GM10248 (cell line): ENCODE measurements at regions not wholly inside any gene's neighbourhood (a gene's known extent, or its start where the extent isn't known, plus 50 kb on each side); places are given as distances from the start of the nearest gene placed in this dataset.

Source experiments
- CTCF ChIA-PET: fragments of 300-600 bp; sonication (Branson Sonifier 250); formaldehyde crosslinking; extraction: SDS; loops from one replicate; lab custom pipeline; 2021; ENCODE audit warnings: antibody characterized with exemption; lab: Yijun Ruan, JAX
- POLR2A ChIA-PET: fragments of 350-650 bp; sonication (Branson Sonifier 250); formaldehyde crosslinking; extraction: SDS; loops from one replicate; lab custom pipeline; 2020; ENCODE audit warnings: antibody characterized with exemption; lab: Yijun Ruan, JAX
- DNase-seq: peaks from one replicate; pipeline ENCODE4 v3.0.0; 2012; ENCODE audit errors: extremely low spot score
- CTCF ChIP-seq: IDR thresholded peaks from 2 replicates; pipeline ENCODE4 v1.5.1; 2012; ENCODE audit warnings: mild to moderate bottlenecking, low read depth; ENCODE audit errors: extremely low read depth, missing control alignments, control extremely low read depth

GRCh38 chr1:187630653-187631380, 802.1 kb downstream of the PLA2G4A start:
- POLR2A ChIA-PET, result no interaction called here
- no peak for TF ChIP-seq CTCF
- no peak for DNase-seq
- CTCF ChIA-PET, result no interaction called here

- ChIA-PET POLR2A (no interaction called here), CTCF (no interaction called here)
- DNase-seq, result no peak
- no peak for TF ChIP-seq CTCF
Observed at GRCh38 chr1:187631381-187631675, 802.6 kb downstream of the PLA2G4A start.

GRCh38 chr1:187631984-187632383, 803.2 kb downstream of the PLA2G4A start:
- CTCF ChIA-PET, result no interaction called here
- TF ChIP-seq CTCF, result no peak
- no peak for DNase-seq
- POLR2A ChIA-PET, result no interaction called here

GRCh38 chr1:187634940-187635339, 806.2 kb downstream of the PLA2G4A start:
- ChIA-PET CTCF (no interaction called here), POLR2A (no interaction called here)
- no peak for TF ChIP-seq CTCF
- DNase-seq, result no peak

GRCh38 chr1:187638733-187639434, 810.1 kb downstream of the PLA2G4A start:
- DNase-seq, result no peak
- POLR2A ChIA-PET, result no interaction called here
- CTCF ChIA-PET, result interaction anchor here (1.1 kb wide), 1 partner anchor 18 kb away, joined by 3 read pairs; no protein-coding TSS in a partner anchor
- no peak for TF ChIP-seq CTCF

GRCh38 chr1:187641015-187641414, 812.3 kb downstream of the PLA2G4A start:
- no peak for TF ChIP-seq CTCF
- no peak for DNase-seq
- ChIA-PET POLR2A (no interaction called here), CTCF (no interaction called here)

GRCh38 chr1:187641463-187641862, 812.7 kb downstream of the PLA2G4A start:
- POLR2A ChIA-PET, result no interaction called here
- no peak for TF ChIP-seq CTCF
- CTCF ChIA-PET, result no interaction called here
- no peak for DNase-seq
